Nucleus accumbens (tissue), 56 donors: ENCODE measurements at regions not wholly inside any gene's neighbourhood (a gene's known extent, or its start where the extent isn't known, plus 50 kb on each side); places are given as distances from the start of the nearest gene placed in this dataset.

Experiments
- DNase-seq, 56 donors: peaks; one replicate each; lab custom pipeline; 2025; lab: John Stamatoyannopoulos, UW

- no peak for DNase-seq
Measured at GRCh38 chr14:27067961-27068360, 470.1 kb upstream of the NOVA1 start.

- no peak for DNase-seq
Measured at GRCh38 chr14:27072589-27072988, 474.8 kb upstream of the NOVA1 start.

DNA sequence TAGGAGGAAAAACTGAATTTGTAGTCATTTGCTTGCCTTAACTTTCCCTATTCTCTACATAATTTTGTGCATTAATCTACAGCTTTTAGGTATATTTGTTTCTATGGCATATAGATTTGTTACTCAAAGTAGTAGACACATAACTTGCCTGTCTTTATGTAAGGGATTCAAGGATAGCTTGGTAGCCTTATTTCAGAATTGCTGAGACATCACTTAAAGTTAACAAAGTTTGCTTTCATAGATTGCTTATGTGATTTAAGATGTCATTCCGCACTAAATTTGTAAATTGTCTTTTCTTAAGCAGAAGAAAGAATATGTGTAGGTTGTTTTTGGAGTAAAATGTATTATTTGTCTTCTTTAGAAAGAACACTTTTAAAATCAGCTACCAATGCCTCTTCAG is 477.7 kb upstream of the NOVA1 start:
- no peak for DNase-seq

DNA sequence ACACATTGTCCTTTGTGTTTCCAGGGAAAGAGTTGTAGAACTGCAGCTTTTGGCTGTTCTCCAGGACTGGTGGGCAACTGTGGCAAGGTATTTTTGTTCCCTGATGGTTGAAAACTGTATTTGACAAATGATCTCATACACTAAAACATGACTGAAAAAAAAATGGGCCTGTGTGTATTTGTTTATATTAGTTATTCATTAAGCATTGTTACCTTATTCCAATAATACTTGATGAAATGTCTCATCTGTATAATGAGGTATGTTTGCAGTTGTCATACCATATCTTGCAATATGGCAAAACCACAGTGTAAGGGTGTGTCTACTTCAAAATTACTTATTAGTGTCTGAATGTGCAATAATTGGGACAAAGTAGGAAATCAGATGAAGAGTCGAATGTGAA is 479.4 kb upstream of the NOVA1 start:
- DNase-seq = peak in 1 of 56 donors; percentile 0

- no peak for DNase-seq
Measured at GRCh38 chr14:27077710-27078109, 479.9 kb upstream of the NOVA1 start.

- DNase-seq = no peak
Measured at GRCh38 chr14:27078191-27078590, 480.4 kb upstream of the NOVA1 start.

GRCh38 chr14:27079716-27080115 is 481.9 kb upstream of the NOVA1 start:
- DNase-seq = no peak

DNA sequence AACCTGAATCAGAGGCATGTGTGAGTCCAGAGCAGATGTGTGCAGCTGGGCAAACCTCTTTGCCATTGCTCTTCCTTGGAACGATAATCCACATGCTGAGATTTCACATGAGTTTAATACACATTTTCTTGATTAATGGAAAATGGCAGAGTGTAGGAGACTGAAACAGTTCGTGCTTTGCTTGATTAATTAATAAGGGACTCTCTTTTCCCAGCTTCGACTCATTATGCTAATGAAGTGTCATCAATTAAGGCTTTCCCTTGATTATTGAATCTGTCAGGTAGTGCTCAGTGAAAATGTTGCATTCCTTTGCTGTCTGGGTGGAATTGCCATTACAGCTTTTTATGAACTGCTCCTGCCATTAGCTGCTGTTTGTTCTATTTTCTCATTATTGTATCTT is 487.7 kb upstream of the NOVA1 start:
- no peak for DNase-seq

DNA sequence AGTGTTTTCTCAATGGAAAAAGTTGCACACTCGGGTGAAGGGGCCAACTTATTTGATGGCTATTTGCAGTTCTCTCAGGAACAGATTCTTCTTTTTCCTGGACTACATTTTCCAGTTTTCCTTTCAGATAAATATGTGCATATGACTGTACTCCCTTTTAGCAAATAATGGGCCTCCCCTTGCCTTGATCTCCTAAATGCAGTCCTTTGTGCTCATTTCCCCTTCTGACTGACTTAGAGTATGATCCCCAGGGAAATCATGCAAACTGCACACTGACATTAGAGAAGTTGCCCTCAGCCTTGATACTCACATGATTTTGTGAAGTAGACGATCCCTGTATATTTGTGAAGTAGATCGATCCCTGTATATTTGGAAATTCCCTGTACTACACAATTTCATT is 492.9 kb upstream of the NOVA1 start:
- no peak for DNase-seq

DNA sequence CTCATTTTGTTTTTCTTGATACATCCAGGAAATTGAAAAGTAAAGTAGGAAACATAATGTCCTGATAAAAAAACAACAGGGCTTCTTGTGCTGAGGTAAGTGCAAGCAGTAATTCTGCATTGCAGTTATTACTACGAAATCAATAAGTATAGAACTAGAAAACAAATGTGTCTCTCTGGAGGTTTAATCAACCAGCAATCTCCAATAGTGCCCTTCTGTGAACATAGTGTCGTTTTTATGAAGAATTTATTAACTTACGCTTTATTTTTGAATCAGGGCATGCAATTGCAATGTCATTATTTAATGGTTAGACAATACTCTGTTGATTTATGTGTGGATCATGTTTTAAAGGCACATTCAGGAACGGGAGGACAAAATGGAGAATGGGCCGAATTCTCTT is 494.1 kb upstream of the NOVA1 start:
- DNase-seq = no peak

GRCh38 chr14:27096091-27096490 is 498.3 kb upstream of the NOVA1 start:
- no peak for DNase-seq

DNA sequence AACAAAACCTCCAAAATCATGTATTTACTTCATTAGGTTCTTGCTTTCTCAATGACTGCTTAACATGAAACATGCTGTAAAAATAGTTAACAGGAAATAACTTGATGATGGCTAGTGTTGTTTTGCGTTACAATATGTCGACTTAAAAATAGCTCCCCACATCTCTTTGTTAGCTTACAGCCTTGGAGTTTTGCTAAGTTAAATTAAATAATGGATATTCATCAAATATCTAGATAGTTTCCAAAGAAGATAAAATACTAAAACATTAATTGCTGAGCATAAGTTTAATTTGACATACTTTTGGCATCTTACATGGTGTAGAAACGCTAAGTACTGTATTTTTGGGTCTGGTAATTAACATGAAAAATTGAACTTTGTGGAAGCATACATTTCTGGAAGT is 500.6 kb upstream of the NOVA1 start:
- no peak for DNase-seq

- no peak for DNase-seq
Measured at GRCh38 chr14:27114180-27114579, 516.3 kb upstream of the NOVA1 start.

DNA sequence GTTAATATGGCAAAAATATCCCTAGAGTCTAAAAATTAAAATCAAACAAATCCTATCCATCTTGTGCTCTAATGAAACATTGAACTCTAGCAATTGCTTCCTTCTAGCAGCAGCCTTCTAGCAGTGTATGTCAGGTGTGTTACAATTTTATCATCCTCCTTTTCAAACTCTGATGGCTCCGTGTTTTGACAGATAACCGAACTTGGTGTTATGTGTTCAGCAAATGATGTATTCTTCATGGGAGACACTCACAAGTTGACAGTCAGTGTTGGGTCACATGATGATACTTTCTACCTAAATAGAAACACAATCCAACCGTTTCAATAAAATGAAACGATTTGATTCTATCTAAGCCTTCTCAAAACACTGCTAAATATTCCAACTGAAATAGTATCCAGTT is 525.3 kb upstream of the NOVA1 start:
- DNase-seq = no peak

DNA sequence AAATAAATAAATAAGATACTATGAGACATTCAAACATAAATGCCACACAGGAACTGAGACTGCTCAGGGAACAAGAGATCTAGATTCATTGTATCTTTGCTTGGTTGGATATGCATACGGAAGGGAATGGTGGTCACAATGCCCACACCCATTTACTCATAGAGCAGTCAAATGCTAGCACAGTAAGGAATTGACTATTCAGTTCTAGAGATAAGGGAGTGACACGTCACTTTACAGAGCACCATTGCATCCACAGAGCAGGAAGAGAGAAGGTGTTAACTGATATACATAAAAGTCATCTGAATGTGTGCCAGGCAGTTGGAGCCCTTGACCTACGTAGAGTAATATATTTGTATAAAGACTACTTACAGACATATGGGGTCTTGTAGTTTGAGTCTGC is 530.0 kb upstream of the NOVA1 start:
- no peak for DNase-seq

- no peak for DNase-seq
Measured at GRCh38 chr14:27134200-27134599, 536.4 kb upstream of the NOVA1 start.

GRCh38 chr14:27145170-27145569 is 547.3 kb upstream of the NOVA1 start:
- DNase-seq = no peak

GRCh38 chr14:27148143-27148542 is 550.3 kb upstream of the NOVA1 start:
- no peak for DNase-seq

GRCh38 chr14:27164139-27164538 is 566.3 kb upstream of the NOVA1 start:
- no peak for DNase-seq

DNA sequence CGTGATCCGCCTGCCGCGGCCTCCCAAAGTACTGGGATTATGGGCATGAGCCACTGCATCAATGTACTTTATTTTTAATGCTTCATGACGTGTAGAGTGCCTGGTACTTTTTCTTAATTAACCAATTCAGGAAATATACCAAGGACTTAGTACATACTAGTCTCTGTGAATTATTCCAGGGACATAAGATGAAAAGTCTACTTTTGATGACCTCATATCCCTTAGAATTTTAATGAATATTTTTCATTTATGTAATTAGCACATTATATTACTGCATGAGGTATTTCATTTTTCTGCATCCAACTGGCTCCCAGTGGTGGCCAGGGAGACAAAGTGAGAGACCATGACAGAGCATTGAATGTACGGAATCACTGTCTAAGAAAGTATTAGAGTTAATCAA is 577.7 kb upstream of the NOVA1 start:
- DNase-seq = no peak

DNA sequence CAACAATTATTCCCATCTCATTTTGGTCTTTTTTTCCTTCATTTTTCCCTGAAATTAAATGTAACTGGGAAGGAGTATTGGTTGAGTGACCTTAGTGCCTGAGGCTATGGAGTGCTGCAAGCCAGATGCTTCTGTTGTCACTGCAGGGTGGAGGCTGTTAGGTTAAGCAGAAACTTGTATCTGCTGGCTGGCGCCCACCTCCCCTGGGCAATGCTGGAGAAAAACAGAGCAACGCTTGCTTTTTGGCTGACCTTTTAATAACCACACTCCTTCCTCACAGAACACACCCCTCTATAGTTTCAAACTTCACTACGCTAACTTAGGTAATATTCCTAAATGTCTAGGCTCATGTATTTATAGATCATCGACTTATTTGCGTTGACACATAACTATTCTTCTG is 583.5 kb upstream of the NOVA1 start:
- no peak for DNase-seq

- DNase-seq = no peak
Measured at GRCh38 chr14:27184427-27184826, 586.6 kb upstream of the NOVA1 start.

DNA sequence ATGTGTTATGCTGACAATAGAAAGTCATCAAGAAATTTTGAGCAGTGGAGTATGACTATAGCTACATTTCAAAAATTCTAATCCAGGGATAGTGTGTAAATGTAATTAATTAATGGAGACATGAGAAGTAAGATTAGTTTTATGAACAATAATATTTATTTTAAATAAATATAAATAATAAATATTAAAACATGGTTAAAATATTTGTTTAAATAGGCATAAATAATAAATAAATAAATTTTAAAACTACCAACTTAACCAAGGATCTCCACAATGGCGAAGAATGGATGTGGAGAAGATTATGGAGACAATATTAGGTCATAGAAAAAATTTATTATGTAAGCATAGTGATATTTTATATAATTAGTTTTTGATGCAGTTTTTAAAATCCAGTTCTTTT is 588.2 kb upstream of the NOVA1 start:
- DNase-seq = no peak

GRCh38 chr14:27187136-27187535 is 589.3 kb upstream of the NOVA1 start:
- DNase-seq = no peak
